CD4-positive, CD25-positive, alpha-beta regulatory T cell (primary cell): ENCODE measurements at regions not wholly inside any gene's neighbourhood (a gene's known extent, or its start where the extent isn't known, plus 50 kb on each side); places are given as distances from the start of the nearest gene placed in this dataset.

ENCODE experiments used
- ATAC-seq, 2 donors: fragments of 150-1000 bp; cut with Tn5 transposase; one replicate each; pipeline ENCODE4 v1.10.0; 2021; ENCODE audit warnings: low read depth in 2 of 2, moderate number of reproducible peaks in 2 of 2, moderate library complexity in 1 of 2
- DNase-seq, 3 donors: peaks; one replicate each; pipeline versions ENCODE4 v3.0.0 to v3.0.0-alpha.2; 2012 to 2022; ENCODE audit warnings: mixed read lengths in 1 of 3
- H3K27ac ChIP-seq: one replicate; pipeline ENCODE4 v1.7.0; 2013; ENCODE audit warnings: mild to moderate bottlenecking, low read length; ENCODE audit not compliant: insufficient read depth, poor library complexity, severe bottlenecking
- H3K27me3 ChIP-seq: one replicate; pipeline ENCODE4 v1.7.0; 2013; ENCODE audit warnings: low read length; ENCODE audit not compliant: control insufficient read depth, insufficient read depth
- H3K36me3 ChIP-seq: one replicate; pipeline ENCODE4 v1.7.0; 2013; ENCODE audit warnings: mild to moderate bottlenecking, low read length, moderate library complexity; ENCODE audit not compliant: control insufficient read depth, insufficient read depth
- H3K4me1 ChIP-seq: 2 replicates; pipeline ENCODE4 v1.7.0; 2013; ENCODE audit warnings: mild to moderate bottlenecking, low read length; ENCODE audit not compliant: insufficient read depth, control insufficient read depth, poor library complexity, severe bottlenecking
- H3K4me3 ChIP-seq: one replicate; pipeline ENCODE4 v1.7.0; 2013; ENCODE audit warnings: low read depth, mild to moderate bottlenecking, low read length, moderate library complexity
- H3K9me3 ChIP-seq, 2 experiments: 1 replicate in 1 of 2; 2 replicates in 1 of 2; pipeline ENCODE4 v1.7.0; 2013; ENCODE audit warnings: low read length in 2 of 2, mild to moderate bottlenecking in 1 of 2, moderate library complexity in 1 of 2; ENCODE audit not compliant: control insufficient read depth in 2 of 2
- H3K27ac Mint-ChIP-seq, 3 donors: one replicate each; pipeline ENCODE4 v1.8.0; 2020 to 2022; ENCODE audit warnings: mild to moderate bottlenecking in 3 of 3, mixed read lengths in 3 of 3, moderate library complexity in 2 of 3
- H3K27me3 Mint-ChIP-seq: one replicate; pipeline ENCODE4 v1.8.0; 2022; ENCODE audit warnings: mild to moderate bottlenecking, mixed read lengths
- H3K36me3 Mint-ChIP-seq: one replicate; pipeline ENCODE4 v1.8.0; 2020; ENCODE audit warnings: mixed read lengths
- H3K4me1 Mint-ChIP-seq, 4 donors: one replicate each; pipeline ENCODE4 v1.8.0; 2020 to 2022; ENCODE audit warnings: mixed read lengths in 4 of 4, mild to moderate bottlenecking in 1 of 4
- H3K4me3 Mint-ChIP-seq, 4 donors: one replicate each; pipeline ENCODE4 v1.8.0; 2020 to 2022; ENCODE audit warnings: mild to moderate bottlenecking in 4 of 4, mixed read lengths in 4 of 4, moderate library complexity in 3 of 4
- H3K9me3 Mint-ChIP-seq, 7 donors: one replicate each; pipeline ENCODE4 v1.8.0; 2020 to 2022; ENCODE audit warnings: mixed read lengths in 7 of 7, mild to moderate bottlenecking in 3 of 7, moderate library complexity in 2 of 7

DNA sequence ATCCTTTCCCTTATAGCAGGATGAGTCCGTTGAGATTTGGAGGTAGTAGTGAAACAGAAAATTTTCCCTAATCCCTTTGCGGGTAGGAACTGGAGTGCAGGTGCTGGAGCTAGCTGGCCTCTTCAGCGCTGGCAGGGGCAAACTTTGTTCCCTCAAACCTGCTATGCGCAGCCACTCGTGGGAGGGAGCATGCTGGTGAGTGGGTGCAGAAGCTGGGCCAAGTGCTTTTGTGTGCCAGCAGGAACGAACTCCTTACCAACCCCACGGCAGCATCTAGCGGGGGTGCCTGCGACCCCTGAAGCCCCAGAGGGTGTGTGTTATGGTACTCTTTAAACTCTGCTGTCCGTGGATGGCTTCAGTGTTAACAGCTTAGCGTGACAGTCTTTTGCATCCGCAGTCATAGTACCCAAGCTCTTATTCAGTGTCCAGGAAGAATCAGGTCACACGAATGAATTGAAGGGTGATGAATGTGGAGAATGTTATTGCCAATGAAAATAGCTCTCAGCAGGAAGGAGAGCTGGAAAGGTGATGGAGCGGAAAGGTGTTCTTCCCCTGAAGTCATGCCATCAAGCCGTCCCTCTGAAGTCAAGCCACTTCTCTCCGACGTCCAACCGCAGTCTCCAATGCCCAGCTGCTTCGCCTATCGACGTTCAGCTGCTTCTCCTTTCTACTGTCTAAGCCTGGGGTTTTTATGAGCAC is 1445.1 kb upstream of the CDH9 start:
- Mint-ChIP-seq H3K9me3 (peaks cover 0 to 21% (median 3%) of the 10 kb centered on the region in 7 donors), H3K27me3 (no peaks in the 10 kb centered on the region), H3K4me1 (no peaks in the 10 kb centered on the region), H3K4me3 (no peak overlapping the region), H3K36me3 (no peaks in the 10 kb centered on the region), H3K27ac (no peak overlapping the region)
- Histone ChIP-seq H3K4me3 (no peak overlapping the region), H3K27me3 (no peaks in the 10 kb centered on the region), H3K4me1 (no peaks in the 10 kb centered on the region), H3K36me3 (no peaks in the 10 kb centered on the region), H3K27ac (no peak overlapping the region), H3K9me3 (peaks cover 2 to 4% of the 10 kb centered on the region in 2 experiments)
- ATAC-seq (no peak), DNase-seq (no peak)

GRCh38 chr5:28473531-28474107 is 1435.2 kb upstream of the CDH9 start:
- H3K27ac ChIP-seq: no peak overlapping the region
- no peak for ATAC-seq
- no peaks in the 10 kb centered on the region for H3K36me3 ChIP-seq
- no peak overlapping the region for H3K4me3 ChIP-seq
- DNase-seq: no peak
- Mint-ChIP-seq H3K27ac (no peak overlapping the region), H3K36me3 (no peaks in the 10 kb centered on the region), H3K9me3 (peaks cover 3 to 33% (median 6%) of the 10 kb centered on the region in 7 donors), H3K27me3 (no peaks in the 10 kb centered on the region), H3K4me3 (no peak overlapping the region), H3K4me1 (no peaks in the 10 kb centered on the region)
- no peaks in the 10 kb centered on the region for H3K27me3 ChIP-seq
- no peaks in the 10 kb centered on the region for H3K4me1 ChIP-seq
- H3K9me3 ChIP-seq: peaks cover 2 to 18% of the 10 kb centered on the region in 2 experiments

DNA sequence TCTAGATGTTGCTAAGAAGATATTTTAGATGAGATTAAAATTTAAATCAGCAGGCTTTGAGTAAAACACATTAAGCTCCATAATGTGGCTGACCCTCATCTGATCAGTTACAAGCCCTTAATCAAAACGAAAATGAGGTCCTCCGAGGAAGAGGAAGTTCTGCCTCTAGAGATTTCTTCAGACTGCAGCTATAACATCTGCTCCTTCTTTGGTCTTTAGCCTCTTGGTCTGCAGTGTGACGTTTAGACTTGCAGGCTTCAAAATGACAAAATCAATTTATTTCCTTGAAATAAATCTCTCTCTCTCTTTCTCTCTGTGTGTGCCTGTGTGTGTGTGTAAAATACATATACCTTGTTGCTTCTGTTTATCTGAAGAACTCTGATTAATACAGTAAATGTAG is 1429.8 kb upstream of the CDH9 start:
- Mint-ChIP-seq H3K4me3 (no peak overlapping the region), H3K27me3 (no peaks in the 10 kb centered on the region), H3K36me3 (no peaks in the 10 kb centered on the region), H3K4me1 (no peaks in the 10 kb centered on the region), H3K27ac (no peak overlapping the region), H3K9me3 (peaks cover 0 to 22% (median 9%) of the 10 kb centered on the region in 7 donors)
- DNase-seq (no peak), ATAC-seq (no peak)
- Histone ChIP-seq H3K4me1 (no peaks in the 10 kb centered on the region), H3K27me3 (no peaks in the 10 kb centered on the region), H3K4me3 (no peak overlapping the region), H3K36me3 (no peaks in the 10 kb centered on the region), H3K9me3 (peaks cover 2 to 15% of the 10 kb centered on the region in 2 experiments), H3K27ac (no peak overlapping the region)

DNA sequence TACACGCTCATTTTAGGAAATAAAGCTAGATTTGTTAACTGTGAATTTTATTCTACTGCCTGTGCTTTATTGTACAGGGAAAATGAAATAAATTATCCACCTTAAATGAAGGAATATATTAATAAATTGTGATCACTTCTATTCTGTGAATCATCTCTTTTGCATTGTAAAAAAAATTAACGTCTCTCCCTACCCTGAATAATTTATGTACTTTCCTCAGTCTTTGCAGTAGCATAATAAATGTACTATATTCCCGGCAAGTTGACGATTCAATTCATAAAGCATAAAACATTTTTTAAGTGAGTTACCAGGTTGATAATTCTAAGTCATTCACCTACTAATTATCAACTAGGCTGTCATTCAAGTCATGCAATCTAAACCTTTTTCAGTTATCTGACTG is 1425.3 kb upstream of the CDH9 start:
- Mint-ChIP-seq H3K27me3 (no peaks in the 10 kb centered on the region), H3K27ac (no peak overlapping the region), H3K36me3 (no peaks in the 10 kb centered on the region), H3K4me1 (no peaks in the 10 kb centered on the region), H3K9me3 (peaks cover 0 to 18% (median 10%) of the 10 kb centered on the region in 7 donors), H3K4me3 (no peak overlapping the region)
- Histone ChIP-seq H3K36me3 (no peaks in the 10 kb centered on the region), H3K4me3 (no peak overlapping the region), H3K4me1 (no peaks in the 10 kb centered on the region), H3K27me3 (no peaks in the 10 kb centered on the region), H3K27ac (no peak overlapping the region), H3K9me3 (peaks cover 0 to 2% of the 10 kb centered on the region in 2 experiments)
- ATAC-seq: no peak
- DNase-seq: no peak

DNA sequence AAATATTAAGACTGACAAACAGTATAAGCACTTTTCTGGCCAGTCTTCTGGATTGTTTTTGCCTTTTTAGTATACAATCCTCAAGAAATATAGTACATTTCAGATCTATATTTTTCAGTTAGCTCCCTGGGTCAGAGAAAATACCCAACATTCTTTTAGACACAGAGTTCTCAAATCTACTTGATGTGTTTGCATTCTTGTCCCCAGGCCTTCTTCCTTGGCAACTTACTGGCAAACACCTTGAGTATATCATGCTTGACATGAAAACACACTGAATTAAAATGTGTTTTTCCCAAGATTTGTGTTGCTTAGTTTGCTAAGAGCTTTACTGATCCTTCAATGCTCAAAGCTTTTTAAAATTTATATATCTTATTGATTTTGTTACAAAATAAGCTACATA is 1413.1 kb upstream of the CDH9 start:
- Histone ChIP-seq H3K27ac (no peak overlapping the region), H3K27me3 (no peaks in the 10 kb centered on the region), H3K36me3 (no peaks in the 10 kb centered on the region), H3K9me3 (peaks cover 0 to 14% of the 10 kb centered on the region in 2 experiments), H3K4me1 (no peaks in the 10 kb centered on the region), H3K4me3 (no peak overlapping the region)
- Mint-ChIP-seq H3K4me3 (no peak overlapping the region), H3K9me3 (peaks cover 0 to 30% (median 10%) of the 10 kb centered on the region in 7 donors), H3K36me3 (no peaks in the 10 kb centered on the region), H3K27me3 (no peaks in the 10 kb centered on the region), H3K4me1 (no peaks in the 10 kb centered on the region), H3K27ac (no peak overlapping the region)
- DNase-seq: no peak
- no peak for ATAC-seq

DNA sequence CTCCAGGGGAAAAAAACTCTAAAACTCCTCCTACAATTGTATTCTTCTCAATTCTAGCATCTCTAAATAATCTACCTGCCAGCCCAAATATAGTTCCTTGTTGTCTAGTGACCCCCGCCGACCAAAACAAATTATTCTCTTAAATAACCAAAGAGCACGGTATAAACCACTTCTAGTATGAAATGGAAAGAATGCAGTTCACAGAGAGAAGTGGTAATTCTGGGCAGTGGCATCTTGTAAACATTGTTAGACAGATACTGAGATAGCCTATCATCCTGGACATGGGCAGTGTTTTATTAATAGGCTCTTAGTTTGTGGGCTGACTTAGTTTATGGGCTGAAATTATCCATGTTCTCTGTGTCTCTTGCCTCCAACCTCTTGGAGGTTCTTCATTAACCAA is 1412.6 kb upstream of the CDH9 start:
- no peaks in the 10 kb centered on the region for H3K27me3 ChIP-seq
- Mint-ChIP-seq H3K9me3 (peaks cover 0 to 30% (median 10%) of the 10 kb centered on the region in 7 donors), H3K27me3 (no peaks in the 10 kb centered on the region), H3K36me3 (no peaks in the 10 kb centered on the region), H3K4me3 (no peak overlapping the region), H3K4me1 (no peaks in the 10 kb centered on the region), H3K27ac (no peak overlapping the region)
- no peak for ATAC-seq
- H3K9me3 ChIP-seq: peaks cover 0 to 14% of the 10 kb centered on the region in 2 experiments
- H3K27ac ChIP-seq: no peak overlapping the region
- no peak for DNase-seq
- no peaks in the 10 kb centered on the region for H3K4me1 ChIP-seq
- H3K36me3 ChIP-seq: no peaks in the 10 kb centered on the region
- no peak overlapping the region for H3K4me3 ChIP-seq

- Histone ChIP-seq H3K36me3 (no peaks in the 10 kb centered on the region), H3K9me3 (peaks cover 0 to 14% of the 10 kb centered on the region in 2 experiments), H3K27ac (no peak overlapping the region), H3K27me3 (no peaks in the 10 kb centered on the region), H3K4me1 (no peaks in the 10 kb centered on the region), H3K4me3 (no peak overlapping the region)
- H3K27ac Mint-ChIP-seq: no peak overlapping the region
- DNase-seq (no peak), ATAC-seq (no peak)
- no peaks in the 10 kb centered on the region for H3K4me1 Mint-ChIP-seq
- no peak overlapping the region for H3K4me3 Mint-ChIP-seq
- H3K9me3 Mint-ChIP-seq: peaks cover 0 to 30% (median 10%) of the 10 kb centered on the region in 7 donors
- no peaks in the 10 kb centered on the region for H3K36me3 Mint-ChIP-seq
- no peaks in the 10 kb centered on the region for H3K27me3 Mint-ChIP-seq
Measured at GRCh38 chr5:28448791-28449190, 1410.4 kb upstream of the CDH9 start.
